Skeletal muscle satellite cell (primary cell): ENCODE measurements at regions not wholly inside any gene's neighbourhood (a gene's known extent, or its start where the extent isn't known, plus 50 kb on each side); places are given as distances from the start of the nearest gene placed in this dataset.

Source experiments
- H3K27me3 ChIP-seq: 2 replicates; pipeline ENCODE4 v1.7.0; 2013; ENCODE audit warnings: low read length; ENCODE audit not compliant: control insufficient read depth, insufficient read depth
- H3K36me3 ChIP-seq: 2 replicates; pipeline ENCODE4 v1.7.0; 2013; ENCODE audit warnings: mild to moderate bottlenecking, control low read depth, low read length; ENCODE audit not compliant: insufficient read depth
- H3K4me1 ChIP-seq: 2 replicates; pipeline ENCODE4 v1.7.0; 2013; ENCODE audit warnings: low read length; ENCODE audit not compliant: control insufficient read depth, insufficient read depth
- H3K4me2 ChIP-seq: 2 replicates; pipeline ENCODE4 v1.7.0; 2013; ENCODE audit warnings: mild to moderate bottlenecking, low read length
- H3K4me3 ChIP-seq: 2 replicates; pipeline ENCODE4 v1.7.0; 2013; ENCODE audit warnings: low read length
- H3K9ac ChIP-seq: 2 replicates; pipeline ENCODE4 v1.7.0; 2013; ENCODE audit warnings: mild to moderate bottlenecking, low read depth, low read length, moderate library complexity
- H3K9me3 ChIP-seq: replicated peaks from 2 replicates; pipeline ENCODE4 v1.7.0; 2013; ENCODE audit warnings: mild to moderate bottlenecking, control low read depth, low read length

- Histone ChIP-seq H3K4me1 (no peaks in the 10 kb centered on the region), H3K9ac (no peak overlapping the region), H3K36me3 (no peaks in the 10 kb centered on the region), H3K9me3 (no peaks in the 10 kb centered on the region), H3K27me3 (no peaks in the 10 kb centered on the region), H3K4me3 (no peak overlapping the region), H3K4me2 (no peak overlapping the region)
Observed at GRCh38 chr15:58287891-58288290, 143.9 kb upstream of the LIPC start.

GRCh38 chr15:58288592-58288991 is 143.2 kb upstream of the LIPC start:
- H3K4me1 ChIP-seq = no peaks in the 10 kb centered on the region
- no peak overlapping the region for H3K4me2 ChIP-seq
- no peak overlapping the region for H3K9ac ChIP-seq
- H3K4me3 ChIP-seq = no peak overlapping the region
- no peaks in the 10 kb centered on the region for H3K27me3 ChIP-seq
- H3K36me3 ChIP-seq = no peaks in the 10 kb centered on the region
- no peaks in the 10 kb centered on the region for H3K9me3 ChIP-seq

GRCh38 chr15:58291848-58292247 is 139.9 kb upstream of the LIPC start:
- Histone ChIP-seq H3K9me3 (no peaks in the 10 kb centered on the region), H3K36me3 (no peaks in the 10 kb centered on the region), H3K4me3 (no peak overlapping the region), H3K9ac (no peak overlapping the region), H3K27me3 (no peaks in the 10 kb centered on the region), H3K4me1 (no peaks in the 10 kb centered on the region), H3K4me2 (no peak overlapping the region)

GRCh38 chr15:58292751-58293175 is 139.0 kb upstream of the LIPC start:
- H3K4me2 ChIP-seq = no peak overlapping the region
- H3K4me1 ChIP-seq = no peaks in the 10 kb centered on the region
- H3K9ac ChIP-seq = no peak overlapping the region
- no peaks in the 10 kb centered on the region for H3K27me3 ChIP-seq
- H3K4me3 ChIP-seq = no peak overlapping the region
- no peaks in the 10 kb centered on the region for H3K36me3 ChIP-seq
- H3K9me3 ChIP-seq = no peaks in the 10 kb centered on the region

GRCh38 chr15:58293622-58294550 is 137.9 kb upstream of the LIPC start:
- Histone ChIP-seq H3K4me3 (no peak overlapping the region), H3K36me3 (no peaks in the 10 kb centered on the region), H3K9ac (no peak overlapping the region), H3K9me3 (no peaks in the 10 kb centered on the region), H3K4me1 (no peaks in the 10 kb centered on the region), H3K4me2 (no peak overlapping the region), H3K27me3 (no peaks in the 10 kb centered on the region)

- no peak overlapping the region for H3K4me3 ChIP-seq
- no peaks in the 10 kb centered on the region for H3K9me3 ChIP-seq
- no peak overlapping the region for H3K9ac ChIP-seq
- H3K36me3 ChIP-seq = no peaks in the 10 kb centered on the region
- H3K4me2 ChIP-seq = no peak overlapping the region
- H3K27me3 ChIP-seq = no peaks in the 10 kb centered on the region
- H3K4me1 ChIP-seq = no peaks in the 10 kb centered on the region
Observed at GRCh38 chr15:58294681-58295254, 137.0 kb upstream of the LIPC start.

GRCh38 chr15:58295637-58296215 is 136.1 kb upstream of the LIPC start:
- H3K9me3 ChIP-seq = no peaks in the 10 kb centered on the region

GRCh38 chr15:58296276-58296675 is 135.5 kb upstream of the LIPC start:
- Histone ChIP-seq H3K4me2 (no peak overlapping the region), H3K9me3 (no peaks in the 10 kb centered on the region), H3K4me3 (no peak overlapping the region), H3K36me3 (no peaks in the 10 kb centered on the region), H3K4me1 (no peaks in the 10 kb centered on the region), H3K27me3 (no peaks in the 10 kb centered on the region), H3K9ac (no peak overlapping the region)

More at GRCh38 chr15:58295637-58296215, 136.1 kb upstream of the LIPC start:
- no peaks in the 10 kb centered on the region for H3K36me3 ChIP-seq
- no peaks in the 10 kb centered on the region for H3K4me1 ChIP-seq
- H3K27me3 ChIP-seq = no peaks in the 10 kb centered on the region
- H3K4me2 ChIP-seq = no peak overlapping the region
- no peak overlapping the region for H3K9ac ChIP-seq
- H3K4me3 ChIP-seq = no peak overlapping the region

GRCh38 chr15:58297639-58298038 is 134.2 kb upstream of the LIPC start:
- H3K4me1 ChIP-seq = no peaks in the 10 kb centered on the region
- H3K4me2 ChIP-seq = no peak overlapping the region
- no peak overlapping the region for H3K4me3 ChIP-seq
- no peaks in the 10 kb centered on the region for H3K27me3 ChIP-seq
- H3K9me3 ChIP-seq = no peaks in the 10 kb centered on the region
- no peaks in the 10 kb centered on the region for H3K36me3 ChIP-seq
- no peak overlapping the region for H3K9ac ChIP-seq

GRCh38 chr15:58298879-58299850 is 132.6 kb upstream of the LIPC start:
- H3K9ac ChIP-seq = no peak overlapping the region
- H3K9me3 ChIP-seq = no peaks in the 10 kb centered on the region
- no peaks in the 10 kb centered on the region for H3K4me1 ChIP-seq
- no peaks in the 10 kb centered on the region for H3K27me3 ChIP-seq
- no peak overlapping the region for H3K4me3 ChIP-seq
- no peaks in the 10 kb centered on the region for H3K36me3 ChIP-seq
- no peak overlapping the region for H3K4me2 ChIP-seq

- Histone ChIP-seq H3K9ac (no peak overlapping the region), H3K4me2 (no peak overlapping the region), H3K4me3 (no peak overlapping the region), H3K36me3 (no peaks in the 10 kb centered on the region), H3K4me1 (peaks cover 16% of the 10 kb centered on the region), H3K27me3 (no peaks in the 10 kb centered on the region), H3K9me3 (no peaks in the 10 kb centered on the region)
Observed at GRCh38 chr15:58302832-58303231, 129.0 kb upstream of the LIPC start.
